H1 (cell line): ENCODE measurements at regions not wholly inside any gene's neighbourhood (a gene's known extent, or its start where the extent isn't known, plus 50 kb on each side); places are given as distances from the start of the nearest gene placed in this dataset.

Experiments
- TEAD4 ChIP-seq: IDR thresholded peaks from 2 replicates; pipeline ENCODE4 v1.6.1; 2012; ENCODE audit warnings: low read depth, low read length, inconsistent platforms, mixed read lengths
- TF ChIP-seq, protein P1 (sequence below): IDR thresholded peaks from 2 replicates; pipeline ENCODE4 v1.6.1; 2011; ENCODE audit warnings: low read length, improper control_type of control experiment
- TF ChIP-seq, protein P2 (sequence below): IDR thresholded peaks from 2 replicates; pipeline ENCODE4 v1.6.1; 2011; ENCODE audit warnings: low read depth, mild to moderate bottlenecking, low read length; ENCODE audit not compliant: insufficient read depth

DNA sequence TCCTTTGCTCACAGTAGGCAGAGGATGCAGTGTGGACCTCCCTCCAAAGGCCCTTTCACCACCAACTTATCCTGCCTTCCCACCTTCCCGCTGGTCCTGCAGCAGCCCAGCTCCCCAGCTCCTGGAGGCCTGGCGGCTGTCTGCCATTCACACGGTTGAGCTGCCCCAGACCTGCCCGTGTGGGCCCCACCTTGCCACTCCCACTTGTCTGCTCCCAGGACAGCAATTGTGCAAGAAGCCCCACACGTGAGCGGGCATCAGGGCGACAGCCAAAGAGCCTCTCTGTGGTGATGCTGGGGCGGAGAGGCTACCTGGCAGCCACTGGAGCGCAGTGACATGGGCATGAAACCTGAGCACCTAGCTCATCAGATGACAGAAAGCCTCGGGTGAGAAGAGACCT lies 248.6 kb upstream of the MAF start (continued):
- TF ChIP-seq, protein P1, sequence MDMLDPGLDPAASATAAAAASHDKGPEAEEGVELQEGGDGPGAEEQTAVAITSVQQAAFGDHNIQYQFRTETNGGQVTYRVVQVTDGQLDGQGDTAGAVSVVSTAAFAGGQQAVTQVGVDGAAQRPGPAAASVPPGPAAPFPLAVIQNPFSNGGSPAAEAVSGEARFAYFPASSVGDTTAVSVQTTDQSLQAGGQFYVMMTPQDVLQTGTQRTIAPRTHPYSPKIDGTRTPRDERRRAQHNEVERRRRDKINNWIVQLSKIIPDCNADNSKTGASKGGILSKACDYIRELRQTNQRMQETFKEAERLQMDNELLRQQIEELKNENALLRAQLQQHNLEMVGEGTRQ = no peak
- no peak for TF ChIP-seq TEAD4
- TF ChIP-seq, protein P2, sequence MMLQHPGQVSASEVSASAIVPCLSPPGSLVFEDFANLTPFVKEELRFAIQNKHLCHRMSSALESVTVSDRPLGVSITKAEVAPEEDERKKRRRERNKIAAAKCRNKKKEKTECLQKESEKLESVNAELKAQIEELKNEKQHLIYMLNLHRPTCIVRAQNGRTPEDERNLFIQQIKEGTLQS = no peak
